Stimulated activated CD4-positive, alpha-beta T cell treated with anti-CD3 and anti-CD28 coated beads, Interleukin-12 subunit alpha, Interleukin-12 subunit beta, amount 100 ng/mL, for 48 hours (primary cell): ENCODE measurements at regions not wholly inside any gene's neighbourhood (a gene's known extent, or its start where the extent isn't known, plus 50 kb on each side); places are given as distances from the start of the nearest gene placed in this dataset.
"Not testable (repeated sequence)": the region's sequence is repeated elsewhere in the genome, so short reads cannot be mapped to it uniquely, and the experiment has no call there.

Experiments
- DNase-seq, 3 donors: peaks; one replicate each; pipeline ENCODE4 v3.0.0-alpha.2; 2020; ENCODE audit warnings: low read depth in 2 of 3, low spot score in 1 of 3

DNA sequence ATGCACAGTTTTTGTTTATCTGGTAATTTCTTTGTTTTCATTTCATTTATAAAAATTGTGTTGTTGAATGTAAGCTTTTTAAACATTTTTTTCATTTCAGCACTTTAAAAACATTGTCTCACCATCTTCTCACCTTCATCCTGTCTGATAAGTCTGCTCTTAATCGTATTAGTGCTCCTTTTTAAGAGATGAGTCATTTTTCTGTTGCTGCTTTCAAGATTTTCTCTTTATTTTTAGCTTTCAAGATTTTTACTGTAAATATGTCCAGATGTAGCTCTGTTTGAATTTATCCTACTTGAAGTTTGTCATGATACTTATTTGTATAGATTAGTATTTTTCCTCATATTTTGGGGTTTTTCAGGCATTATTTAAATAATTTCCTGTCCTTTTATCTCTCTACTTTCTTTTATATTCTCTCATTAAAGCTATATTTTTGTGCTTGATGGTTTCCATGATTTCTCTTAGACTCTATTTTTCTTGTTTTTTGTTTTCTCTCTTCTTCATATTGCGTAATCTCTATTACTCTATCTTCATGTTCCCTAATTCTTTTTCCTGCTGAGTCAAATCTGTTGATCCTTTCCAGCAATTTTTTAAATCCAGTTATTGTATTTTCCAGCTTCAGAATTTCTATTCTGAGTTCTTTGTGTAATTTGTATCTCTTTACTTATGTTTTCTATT lies 1400.4 kb upstream of the PCDH7 start:
- no peak for DNase-seq

DNA sequence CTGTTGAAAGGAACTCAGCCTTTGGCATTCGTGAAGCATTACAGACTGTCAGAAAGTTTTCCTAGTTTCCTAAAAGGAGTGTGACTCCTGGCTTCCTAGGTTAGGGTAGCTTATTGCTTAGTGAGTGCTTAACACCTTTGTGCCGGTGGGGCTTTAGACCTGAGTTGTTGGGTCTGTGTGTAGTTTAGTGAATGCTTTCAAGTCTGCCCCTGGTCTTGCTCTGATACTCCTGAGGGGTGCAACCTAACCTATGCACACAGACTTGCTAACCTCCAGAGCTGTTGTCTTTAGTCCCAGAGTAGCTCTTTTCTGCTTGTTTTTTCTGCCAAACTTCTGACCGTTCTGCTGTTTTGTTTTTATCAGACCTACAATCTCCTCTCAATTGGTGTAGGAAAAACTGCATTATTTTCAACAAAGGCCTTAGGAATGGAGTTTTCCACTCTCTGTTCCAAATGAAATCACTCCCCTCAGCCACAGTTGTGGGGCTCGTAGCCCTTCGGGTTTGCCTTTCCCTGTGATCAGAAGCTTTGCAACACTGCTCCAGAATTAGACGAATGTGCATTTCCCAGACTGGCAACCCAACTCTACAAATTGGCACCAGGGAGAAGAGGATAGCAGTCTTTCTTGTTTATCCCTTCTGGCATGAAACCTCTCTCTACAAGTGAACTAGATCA lies 1399.1 kb upstream of the PCDH7 start:
- no peak for DNase-seq

DNA sequence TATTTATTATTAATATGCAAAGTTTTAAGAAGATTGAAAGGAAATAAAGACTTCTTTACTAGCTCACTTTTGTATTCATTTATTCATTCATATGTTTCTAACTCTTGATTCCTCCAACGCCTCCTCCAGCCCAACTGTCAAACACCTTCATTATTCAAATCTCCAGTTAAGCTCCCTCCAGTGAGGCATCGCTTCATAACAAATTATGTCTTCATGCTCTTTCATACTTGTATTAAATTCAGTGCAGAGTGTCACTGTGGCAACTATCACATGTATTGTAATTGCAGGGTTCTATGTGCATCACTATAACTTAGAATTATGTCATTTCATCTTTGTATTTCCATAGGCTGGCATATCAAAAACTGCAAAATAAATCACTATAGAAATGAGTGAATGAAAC lies 1394.2 kb upstream of the PCDH7 start:
- DNase-seq: no peak

DNA sequence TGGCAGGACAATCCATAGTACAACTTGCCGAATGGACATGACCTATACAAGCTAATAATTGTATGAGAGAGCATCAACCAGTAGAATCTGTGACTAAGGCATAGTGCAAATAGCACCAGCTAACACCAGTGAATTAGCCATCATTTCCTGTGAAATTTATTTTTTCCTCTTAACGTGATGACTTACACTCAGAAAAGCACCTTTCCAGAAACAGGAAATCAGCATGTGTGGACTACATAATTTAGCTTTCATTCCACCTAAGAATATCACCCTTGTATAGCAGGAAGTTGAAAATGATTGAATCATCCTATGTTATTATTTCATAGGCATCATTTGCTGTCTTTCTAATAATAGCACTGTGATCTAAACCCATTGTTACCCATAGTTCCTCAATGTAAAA lies 1393.4 kb upstream of the PCDH7 start:
- no peak for DNase-seq

DNA sequence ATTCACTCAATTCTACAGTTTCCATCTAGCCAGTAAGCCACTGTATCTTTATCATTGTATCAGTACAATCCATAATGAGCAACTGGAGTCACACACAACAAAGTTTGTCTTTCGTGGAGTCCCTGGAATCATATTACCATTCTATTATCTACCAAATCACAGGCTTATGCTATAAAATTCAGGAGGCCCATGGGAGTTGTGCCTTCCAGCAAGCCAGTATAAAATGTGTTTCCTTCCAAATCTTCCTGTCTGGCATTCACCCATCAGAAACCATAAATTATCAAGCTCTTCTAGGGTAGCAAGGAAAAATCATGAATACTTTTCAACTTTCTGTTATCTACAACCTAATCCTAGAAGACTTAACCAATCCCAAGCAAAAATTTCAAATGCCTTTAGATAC lies 1383.3 kb upstream of the PCDH7 start:
- no peak for DNase-seq

DNA sequence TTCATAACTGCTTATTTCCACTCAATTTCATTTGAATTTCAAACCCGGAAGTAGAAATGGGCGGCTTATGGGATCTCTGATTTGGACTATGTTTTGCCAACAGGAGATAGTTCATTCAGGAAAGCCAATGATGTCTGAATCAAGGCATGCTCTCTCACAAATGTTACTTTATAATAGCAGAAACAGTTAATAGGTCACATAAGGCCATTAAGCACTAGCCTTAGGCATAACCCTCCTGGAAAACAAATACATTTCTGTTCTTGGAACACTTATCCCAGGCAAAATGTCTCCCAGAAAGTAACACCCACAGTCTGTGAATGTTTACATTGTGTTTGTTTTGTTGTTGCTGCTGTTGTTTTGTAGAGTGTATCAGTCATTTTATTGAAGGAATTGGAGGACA lies 1347.2 kb upstream of the PCDH7 start:
- no peak for DNase-seq

DNA sequence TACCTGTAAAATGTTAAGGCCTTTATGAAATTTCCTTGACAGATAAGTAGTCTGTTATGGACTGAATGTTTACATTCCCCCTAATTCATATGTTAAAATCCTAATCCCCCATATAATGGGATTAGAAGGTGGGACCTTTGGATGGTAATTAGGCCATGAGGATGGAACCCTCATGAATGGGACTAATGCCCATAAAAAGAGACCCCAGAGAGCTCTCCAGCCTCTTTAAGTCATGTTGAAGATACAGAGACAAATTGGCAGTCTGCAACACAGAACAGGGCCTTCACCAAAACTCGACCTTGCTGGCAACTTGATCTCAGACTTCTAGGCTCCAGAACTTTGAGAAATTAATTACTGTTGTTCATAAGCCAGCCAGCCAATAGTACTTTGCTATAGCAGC lies 1344.5 kb upstream of the PCDH7 start:
- DNase-seq: no peak

DNA sequence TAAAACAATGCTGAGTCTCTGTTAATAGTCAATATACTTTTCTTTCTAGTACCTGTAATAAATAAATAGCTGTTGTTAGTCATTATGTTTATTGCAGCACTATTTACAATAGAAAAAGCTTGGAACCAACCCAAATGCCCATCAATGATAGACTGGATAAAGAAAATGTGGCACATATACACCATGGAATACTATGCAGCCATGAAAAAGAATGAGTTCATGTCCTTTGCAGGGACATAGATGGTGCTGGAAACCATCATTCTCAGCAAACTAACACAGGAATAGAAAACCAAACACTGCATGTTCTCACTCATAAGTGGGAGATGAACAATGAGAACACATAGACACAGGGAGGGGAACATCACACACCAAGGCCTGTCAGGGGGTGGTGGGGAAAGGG lies 1341.9 kb upstream of the PCDH7 start:
- not testable (repeated sequence) for DNase-seq

DNA sequence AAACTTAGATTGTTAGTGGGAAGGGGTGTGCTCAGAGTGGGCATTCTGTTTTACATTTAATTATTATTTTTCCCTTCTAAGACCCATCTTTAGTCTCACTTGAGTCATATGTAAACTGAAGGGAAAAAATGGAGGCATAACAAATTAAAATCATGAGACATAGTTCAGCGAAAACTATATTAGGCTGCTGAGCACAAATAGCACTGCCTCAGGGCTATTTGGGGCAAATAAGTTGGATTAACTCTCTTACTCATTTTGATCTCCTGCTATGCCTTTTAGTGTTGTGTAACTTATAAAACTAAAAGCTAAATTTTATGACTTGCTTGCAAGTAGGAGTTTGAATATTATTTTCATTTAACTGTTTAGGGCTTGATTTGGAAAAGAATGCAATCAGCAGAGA lies 1329.2 kb upstream of the PCDH7 start:
- DNase-seq: no peak

DNA sequence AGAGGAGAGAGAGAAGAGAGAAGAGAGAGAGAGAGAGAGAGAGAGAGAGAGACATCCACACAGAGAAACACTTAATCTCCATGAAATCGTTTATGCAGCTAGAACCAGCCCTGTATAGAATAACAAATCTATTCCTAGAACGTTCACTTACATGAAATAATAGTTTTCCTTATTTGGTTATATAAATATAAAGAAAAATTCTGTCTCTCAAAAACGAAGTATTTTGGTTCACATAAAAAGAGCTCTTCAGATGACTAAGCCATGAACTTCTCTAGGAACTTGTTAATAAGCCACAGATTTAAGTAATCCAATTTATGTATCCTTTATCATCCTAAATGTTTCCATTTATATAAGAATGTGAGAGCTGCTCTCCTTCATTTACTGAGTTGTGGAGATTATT lies 1315.1 kb upstream of the PCDH7 start:
- no peak for DNase-seq

DNA sequence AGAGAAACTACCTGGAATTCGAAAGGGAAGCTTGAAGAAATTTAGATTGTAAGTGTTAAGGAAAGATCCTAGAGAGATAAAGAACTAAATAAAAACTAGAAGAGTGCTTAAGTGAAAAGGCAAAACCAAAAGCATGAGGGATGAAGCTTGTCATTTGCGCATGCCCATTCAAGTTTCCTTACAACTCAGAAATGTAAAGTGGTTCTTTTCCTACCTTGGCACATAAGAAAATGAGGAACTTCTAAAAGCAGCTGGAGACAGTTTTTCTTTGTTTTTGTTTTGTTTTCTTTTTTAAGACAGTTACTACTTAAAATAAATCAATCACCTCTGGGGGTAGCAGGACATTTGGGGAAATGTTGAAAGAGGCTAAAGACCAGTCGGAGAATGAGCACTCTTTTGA lies 1304.4 kb upstream of the PCDH7 start:
- DNase-seq: no peak

DNA sequence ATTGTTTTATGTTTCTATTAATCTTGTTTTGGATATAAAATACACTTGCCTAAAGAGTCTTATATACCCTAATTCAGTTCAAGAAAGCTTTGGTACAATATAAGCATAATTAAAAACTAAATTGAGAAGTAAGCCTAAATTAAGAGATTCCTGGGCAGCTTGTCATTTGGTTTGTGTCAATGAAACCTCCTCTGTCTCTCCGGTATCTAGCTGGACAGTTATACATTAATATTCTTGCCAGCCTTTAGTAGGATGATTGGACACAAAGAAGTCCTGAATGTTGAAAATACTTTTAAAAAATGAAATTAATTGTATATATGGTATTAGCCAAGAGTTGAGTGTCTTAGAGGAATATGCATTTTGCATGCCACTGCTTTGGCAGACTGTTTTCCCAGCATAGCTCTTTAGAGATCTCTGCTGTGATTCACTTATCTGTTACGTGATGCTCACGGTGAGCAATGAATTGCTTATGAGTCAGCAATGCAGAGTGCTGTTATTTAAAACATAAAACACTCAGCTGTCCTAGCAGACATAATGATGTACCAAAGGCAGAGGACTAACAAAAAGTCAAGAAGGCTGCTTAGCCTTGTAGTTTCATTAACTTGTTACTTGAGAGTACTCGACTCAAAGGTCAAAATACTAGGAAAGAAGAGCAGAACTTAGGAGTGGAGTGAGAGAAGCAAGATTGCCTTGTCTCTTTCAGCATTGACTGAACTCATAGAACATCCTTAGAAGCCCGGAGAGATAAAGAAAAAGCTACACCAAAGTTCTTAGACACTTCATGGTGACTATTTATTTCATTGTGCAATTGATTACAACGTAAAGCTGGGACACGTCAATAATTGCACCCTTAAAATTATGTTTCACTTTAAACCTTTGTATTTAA lies 1296.1 kb upstream of the PCDH7 start:
- no peak for DNase-seq

DNA sequence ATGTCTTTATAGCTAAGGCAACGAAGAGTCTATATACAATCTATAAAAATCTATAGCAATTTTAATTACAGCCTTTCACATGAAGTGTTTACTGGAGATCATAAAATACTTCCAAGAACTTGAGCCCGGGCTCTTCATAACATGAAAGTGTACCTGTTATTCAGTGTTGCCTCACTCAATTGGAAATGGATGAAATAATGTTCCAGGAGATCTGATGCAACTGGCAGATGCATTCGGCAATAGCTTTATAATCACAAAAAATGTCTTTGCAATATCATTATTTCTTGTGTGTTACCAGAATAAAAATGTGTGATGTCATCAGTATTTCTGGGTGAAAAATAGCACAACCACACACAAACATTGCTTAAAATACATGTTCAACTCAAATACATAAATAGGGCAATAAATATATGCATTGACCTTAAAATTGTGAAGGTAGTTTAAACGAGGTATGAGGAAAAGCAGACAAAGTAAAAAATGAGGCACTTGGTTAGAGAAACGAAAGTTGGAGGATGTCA lies 1266.8 kb upstream of the PCDH7 start:
- DNase-seq: no peak

DNA sequence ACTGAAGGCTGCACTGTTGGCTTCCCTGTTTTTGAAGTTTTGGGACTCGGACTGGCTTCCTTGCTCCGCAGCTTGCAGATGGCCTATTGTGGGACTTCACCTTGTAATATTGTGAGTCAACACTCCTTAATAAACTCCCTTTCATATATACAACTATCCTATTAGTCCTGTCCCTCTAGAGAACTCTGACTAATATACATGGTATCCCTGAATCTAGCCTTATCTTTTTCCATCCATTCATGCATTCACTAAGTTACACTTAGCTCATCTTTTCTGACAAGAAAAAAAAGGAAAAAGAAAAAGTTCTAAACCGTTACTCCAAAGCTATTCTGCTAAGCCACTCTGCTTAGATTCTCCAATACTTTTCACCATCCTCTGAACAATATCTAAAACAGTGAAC lies 1260.2 kb upstream of the PCDH7 start:
- DNase-seq: no peak

DNA sequence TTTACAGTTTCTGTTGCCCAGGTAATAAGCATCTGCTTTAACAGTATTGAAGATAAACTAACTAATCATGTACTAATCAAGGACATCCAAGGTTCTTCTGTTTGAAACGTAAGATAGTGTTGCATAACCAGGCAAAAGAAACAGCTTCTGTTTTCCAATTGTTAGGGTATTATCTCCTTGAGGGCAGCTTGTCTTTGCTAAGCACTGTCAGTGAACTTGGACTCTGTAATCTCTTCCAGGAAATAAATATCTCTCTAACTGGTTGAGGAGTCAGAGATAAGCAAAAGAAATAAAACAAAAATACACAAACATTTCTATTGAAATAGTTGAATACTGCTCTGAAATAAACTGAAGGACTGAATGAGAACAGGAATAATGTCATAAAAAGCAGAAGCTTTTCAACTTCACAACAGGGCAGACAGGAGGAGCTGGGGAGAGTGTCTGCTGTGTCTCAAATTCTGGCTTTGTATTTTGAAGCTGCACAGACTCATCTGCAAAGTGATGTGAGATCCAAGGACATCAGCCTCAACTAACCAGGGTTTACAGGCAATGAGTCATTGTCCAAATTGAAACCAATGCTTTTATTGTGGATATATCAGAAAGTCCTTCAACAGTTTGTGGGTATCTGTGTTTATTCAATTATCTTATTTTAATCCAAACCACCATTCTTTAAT lies 1253.0 kb upstream of the PCDH7 start:
- no peak for DNase-seq
